Heart right ventricle (tissue), 16 donors: ENCODE measurements at regions not wholly inside any gene's neighbourhood (a gene's known extent, or its start where the extent isn't known, plus 50 kb on each side); places are given as distances from the start of the nearest gene placed in this dataset.

Source experiments
- ATAC-seq, 8 donors: fragments of 200-7000 bp; cut with Tn5 transposase; one replicate each; pipeline ENCODE4 v1.9.1; 2020; ENCODE audit warnings: mild to moderate bottlenecking in 8 of 8, moderate library complexity in 8 of 8, moderate number of reproducible peaks in 1 of 8
- DNase-seq, 2 donors: peaks; one replicate each; pipeline ENCODE4 v3.0.0-alpha.2; 2020
- H3K27ac ChIP-seq, 10 donors: fragments of 200-600 bp; sonication (generic) in 2 of 10; one replicate each; pipeline versions ENCODE4 v1.5.0 to v1.8.0; 2020 to 2022; ENCODE audit warnings: mild to moderate bottlenecking in 3 of 10
- H3K27me3 ChIP-seq, 7 donors: fragments of 200-600 bp; one replicate each; pipeline ENCODE4 v1.8.0; 2021 to 2022; ENCODE audit warnings: mild to moderate bottlenecking in 2 of 7
- H3K36me3 ChIP-seq, 9 donors: fragments of 200-600 bp; sonication (generic) in 1 of 9; one replicate each; pipeline versions ENCODE4 v1.5.0 to v1.8.0; 2020 to 2022; ENCODE audit warnings: mild to moderate bottlenecking in 2 of 9
- H3K4me1 ChIP-seq, 9 donors: fragments of 200-600 bp; sonication (generic) in 1 of 9; one replicate each; pipeline versions ENCODE4 v1.5.0 to v1.8.0; 2020 to 2022; ENCODE audit warnings: mild to moderate bottlenecking in 4 of 9
- H3K4me3 ChIP-seq, 10 donors: fragments of 200-600 bp; sonication (generic) in 2 of 10; one replicate each; pipeline versions ENCODE4 v1.5.0 to v1.8.0; 2020 to 2022; ENCODE audit warnings: mild to moderate bottlenecking in 7 of 10, moderate library complexity in 2 of 10
- H3K9me3 ChIP-seq, 11 donors: fragments of 200-600 bp in 10 of 11; sonication (generic) in 2 of 11; one replicate each; pipeline versions ENCODE4 v1.5.0 to v1.8.0; 2013 to 2022; ENCODE audit warnings: mild to moderate bottlenecking in 2 of 11, control low read depth in 1 of 11, moderate library complexity in 1 of 11
- WGBS, 2 donors: extraction: QIAGEN DNeasy Blood & Tissue Kit; methylation state at CpG; one replicate each; pipeline ENCODE4 v1.1.7; 2013; ENCODE audit warnings: inconsistent platforms in 1 of 2; 5-methylcytosine and 5-hydroxymethylcytosine counted together
- intact Hi-C, 10 donors: fragments of 100-400 bp; cut with DNase I; formaldehyde crosslinking; loops; one replicate each; pipeline versions ENCODE4 v1.11.1 to v1.14.2; 2022
- TF ChIP-seq, protein P1 (sequence below), 9 donors: fragments of 200-600 bp; sonication (generic) in 2 of 9; IDR thresholded peaks; one replicate each; pipeline versions ENCODE4 v1.5.0 to v1.8.0; 2021 to 2022; ENCODE audit warnings: antibody characterized with exemption in 9 of 9, mild to moderate bottlenecking in 5 of 9, moderate library complexity in 1 of 9
- donor health status: Arrhythmogenic right ventricular cardiomyopathy.
- donor health status: ischemic (EF 13 %, LVEDD 7.1; RV severe dilation, severe dysfunction).
- donor health status: healthy with polysubstance abuse.
- donor health status: DM: no; HTN: yes; CAD: no.
- donor health status: DM: no; HTN: no; CAD: no.
- donor health status: ischemic (EF 25% LVEDD 6.9; RV normal size, moderate dysfunction).
- donor health status: ischemic (EF 25% LVEDD 5.7; RV mildly dilated, moderate dysfunction).
- donor health status: healthy.
- donor health status: DM: yes; HTN: yes; CAD: no.
- donor health status: Ischemic cardiomyopathy.
- donor health status: ischemic (EF 35%, LVEDD 5.7; RV mildly dilated, moderate dysfunction).
- donor health status: nonischemic (EF 11% LVEDD 7.7; RV severe dilation, severe dysfunction).
- donor health status: DM: yes; HTN: yes; CAD: no.
- donor health status: PGD.
- donor health status: ischemic (EF 29% LVEDD 5.4; RV normal size, mild dysfunction).
- donor health status: nonischemic (EF 23%, LVEDD 6.1; RV moderate dilation, normal function).

DNA sequence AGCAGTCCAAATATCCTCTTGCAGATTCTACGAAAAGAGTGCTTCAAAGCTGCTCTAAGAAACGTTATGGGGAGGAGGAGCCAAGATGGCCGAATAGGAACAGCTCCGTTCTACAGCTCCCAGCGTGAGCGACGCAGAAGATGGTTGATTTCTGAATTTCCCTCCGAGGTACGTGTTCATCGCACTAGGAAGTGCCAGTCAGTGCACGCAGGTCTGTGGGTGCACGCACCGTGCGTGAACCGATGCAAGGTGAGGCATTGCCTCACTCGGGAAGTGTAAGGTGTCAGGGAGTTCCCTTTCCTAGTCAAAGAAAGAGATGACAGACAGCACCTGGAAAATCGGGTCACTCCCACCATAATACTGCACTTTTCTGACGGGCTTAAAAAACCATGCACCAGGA is 272.1 kb upstream of the DEFB115 start:
- no peak for DNase-seq
- intact Hi-C loops: no loop called here
- Histone ChIP-seq H3K4me1 (no peaks in the 10 kb centered on the region), H3K9me3 (peaks cover 0 to 62% (median 0%) of the 10 kb centered on the region in 11 donors), H3K36me3 (no peaks in the 10 kb centered on the region), H3K27ac (no peak overlapping the region), H3K27me3 (no peaks in the 10 kb centered on the region), H3K4me3 (no peak overlapping the region)
- 88 to 89% methylated on average over 18 of the region's 18 CpGs for WGBS, 2 donors
- TF ChIP-seq, protein P1, sequence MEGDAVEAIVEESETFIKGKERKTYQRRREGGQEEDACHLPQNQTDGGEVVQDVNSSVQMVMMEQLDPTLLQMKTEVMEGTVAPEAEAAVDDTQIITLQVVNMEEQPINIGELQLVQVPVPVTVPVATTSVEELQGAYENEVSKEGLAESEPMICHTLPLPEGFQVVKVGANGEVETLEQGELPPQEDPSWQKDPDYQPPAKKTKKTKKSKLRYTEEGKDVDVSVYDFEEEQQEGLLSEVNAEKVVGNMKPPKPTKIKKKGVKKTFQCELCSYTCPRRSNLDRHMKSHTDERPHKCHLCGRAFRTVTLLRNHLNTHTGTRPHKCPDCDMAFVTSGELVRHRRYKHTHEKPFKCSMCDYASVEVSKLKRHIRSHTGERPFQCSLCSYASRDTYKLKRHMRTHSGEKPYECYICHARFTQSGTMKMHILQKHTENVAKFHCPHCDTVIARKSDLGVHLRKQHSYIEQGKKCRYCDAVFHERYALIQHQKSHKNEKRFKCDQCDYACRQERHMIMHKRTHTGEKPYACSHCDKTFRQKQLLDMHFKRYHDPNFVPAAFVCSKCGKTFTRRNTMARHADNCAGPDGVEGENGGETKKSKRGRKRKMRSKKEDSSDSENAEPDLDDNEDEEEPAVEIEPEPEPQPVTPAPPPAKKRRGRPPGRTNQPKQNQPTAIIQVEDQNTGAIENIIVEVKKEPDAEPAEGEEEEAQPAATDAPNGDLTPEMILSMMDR (IDR thresholded peaks at IDR 0.05): no peak
- ATAC-seq: no peak
